Endodermal cell (in vitro differentiated cells): ENCODE measurements at regions not wholly inside any gene's neighbourhood (a gene's known extent, or its start where the extent isn't known, plus 50 kb on each side); places are given as distances from the start of the nearest gene placed in this dataset.

Experiments
- DNase-seq: peaks from one replicate; pipeline ENCODE4 v3.0.0-alpha.2; 2017
- H3K27ac ChIP-seq: 2 replicates; pipeline ENCODE4 v1.5.1; 2013; ENCODE audit warnings: mild to moderate bottlenecking, low read depth, low read length, moderate library complexity
- H3K27me3 ChIP-seq: 2 replicates; pipeline ENCODE4 v1.6.1; 2013; ENCODE audit warnings: mild to moderate bottlenecking, low read length, moderate library complexity; ENCODE audit not compliant: insufficient read depth, control insufficient read depth, poor library complexity, severe bottlenecking
- H3K36me3 ChIP-seq: 2 replicates; pipeline ENCODE4 v1.7.0; 2013; ENCODE audit warnings: mild to moderate bottlenecking, low read length, moderate library complexity; ENCODE audit not compliant: control insufficient read depth, insufficient read depth
- H3K4me1 ChIP-seq: one replicate; pipeline ENCODE4 v1.7.0; 2013; ENCODE audit warnings: low read length; ENCODE audit not compliant: control insufficient read depth, insufficient read depth
- H3K4me3 ChIP-seq: 2 replicates; pipeline ENCODE4 v1.5.1; 2013; ENCODE audit warnings: mild to moderate bottlenecking, low read length, moderate library complexity
- H3K9ac ChIP-seq: 2 replicates; pipeline ENCODE4 v1.6.1; 2013; ENCODE audit warnings: mild to moderate bottlenecking, low read length, moderate library complexity; ENCODE audit not compliant: poor library complexity, severe bottlenecking; ENCODE audit errors: extremely low read depth
- H3K9me3 ChIP-seq: 2 replicates; pipeline ENCODE4 v1.6.1; 2013; ENCODE audit warnings: mild to moderate bottlenecking, low read length, moderate library complexity; ENCODE audit not compliant: control insufficient read depth
- H3K27ac Mint-ChIP-seq: 2 replicates; pipeline ENCODE4 v1.8.0; 2020; ENCODE audit warnings: mixed read lengths
- H3K27me3 Mint-ChIP-seq: 2 replicates; pipeline ENCODE4 v1.8.0; 2021; ENCODE audit warnings: mild to moderate bottlenecking, mixed read lengths; ENCODE audit not compliant: insufficient read depth
- H3K36me3 Mint-ChIP-seq: 2 replicates; pipeline ENCODE4 v1.8.0; 2020; ENCODE audit warnings: low read depth, mixed read lengths
- H3K4me1 Mint-ChIP-seq: 2 replicates; pipeline ENCODE4 v1.8.0; 2020; ENCODE audit warnings: mixed read lengths
- H3K4me3 Mint-ChIP-seq: 2 replicates; pipeline ENCODE4 v1.8.0; 2020; ENCODE audit warnings: mild to moderate bottlenecking, moderate library complexity, mixed read lengths
- H3K9me3 Mint-ChIP-seq: 2 replicates; pipeline ENCODE4 v1.8.0; 2020; ENCODE audit warnings: mild to moderate bottlenecking, mixed read lengths
- WGBS, 2 experiments: methylation state at CpG; one replicate each; pipeline versions ENCODE4 v1.1.5 to v1.1.7; 2013; ENCODE audit warnings: missing lambda C conversion rate in 2 of 2, mixed read lengths in 1 of 2; ENCODE audit not compliant: insufficient coverage in 1 of 2, insufficient read length in 1 of 2; 5-methylcytosine and 5-hydroxymethylcytosine counted together
- TF ChIP-seq, protein P1 (sequence below): fragments of 200-600 bp; sonication (generic); conservative IDR thresholded peaks from 2 replicates; pipeline ENCODE4 v1.5.0; 2021; ENCODE audit warnings: antibody characterized with exemption, mild to moderate bottlenecking

DNA sequence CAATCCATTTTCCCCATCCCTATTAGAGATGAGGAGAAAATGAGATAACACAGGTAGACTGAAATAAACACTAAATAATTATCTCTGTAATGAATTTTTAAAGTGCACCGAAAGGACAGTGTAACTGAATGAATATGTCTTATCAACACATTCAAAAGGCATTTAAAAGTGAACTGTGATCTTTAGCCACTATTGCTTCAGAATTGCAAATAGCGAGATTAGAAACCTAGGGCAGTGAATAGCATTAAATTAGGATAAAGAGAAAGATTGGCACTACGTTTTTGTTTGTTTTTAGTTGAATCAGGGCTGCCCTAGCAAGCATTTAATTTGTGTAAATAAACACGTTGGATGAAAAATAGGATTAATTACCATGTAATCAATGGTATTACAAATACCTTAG lies 537.5 kb downstream of the ELAVL2 start:
- Histone ChIP-seq H3K27me3 (no peaks in the 10 kb centered on the region), H3K4me1 (peaks cover 5% of the 10 kb centered on the region), H3K4me3 (no peak overlapping the region), H3K27ac (no peak overlapping the region), H3K36me3 (no peaks in the 10 kb centered on the region), H3K9ac (no peak overlapping the region), H3K9me3 (no peaks in the 10 kb centered on the region)
- no peak overlapping the region for H3K27ac Mint-ChIP-seq
- H3K4me1 Mint-ChIP-seq = peaks cover 6% of the 10 kb centered on the region
- H3K9me3 Mint-ChIP-seq = no peaks in the 10 kb centered on the region
- H3K36me3 Mint-ChIP-seq = no peaks in the 10 kb centered on the region
- TF ChIP-seq, protein P1, sequence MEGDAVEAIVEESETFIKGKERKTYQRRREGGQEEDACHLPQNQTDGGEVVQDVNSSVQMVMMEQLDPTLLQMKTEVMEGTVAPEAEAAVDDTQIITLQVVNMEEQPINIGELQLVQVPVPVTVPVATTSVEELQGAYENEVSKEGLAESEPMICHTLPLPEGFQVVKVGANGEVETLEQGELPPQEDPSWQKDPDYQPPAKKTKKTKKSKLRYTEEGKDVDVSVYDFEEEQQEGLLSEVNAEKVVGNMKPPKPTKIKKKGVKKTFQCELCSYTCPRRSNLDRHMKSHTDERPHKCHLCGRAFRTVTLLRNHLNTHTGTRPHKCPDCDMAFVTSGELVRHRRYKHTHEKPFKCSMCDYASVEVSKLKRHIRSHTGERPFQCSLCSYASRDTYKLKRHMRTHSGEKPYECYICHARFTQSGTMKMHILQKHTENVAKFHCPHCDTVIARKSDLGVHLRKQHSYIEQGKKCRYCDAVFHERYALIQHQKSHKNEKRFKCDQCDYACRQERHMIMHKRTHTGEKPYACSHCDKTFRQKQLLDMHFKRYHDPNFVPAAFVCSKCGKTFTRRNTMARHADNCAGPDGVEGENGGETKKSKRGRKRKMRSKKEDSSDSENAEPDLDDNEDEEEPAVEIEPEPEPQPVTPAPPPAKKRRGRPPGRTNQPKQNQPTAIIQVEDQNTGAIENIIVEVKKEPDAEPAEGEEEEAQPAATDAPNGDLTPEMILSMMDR = no peak
- peaks cover 3% of the 10 kb centered on the region for H3K27me3 Mint-ChIP-seq
- no peak overlapping the region for H3K4me3 Mint-ChIP-seq
- no peak for DNase-seq
- WGBS, 2 experiments = 67 to 75% methylated on average over 2 to 3 of the region's 4 CpGs

DNA sequence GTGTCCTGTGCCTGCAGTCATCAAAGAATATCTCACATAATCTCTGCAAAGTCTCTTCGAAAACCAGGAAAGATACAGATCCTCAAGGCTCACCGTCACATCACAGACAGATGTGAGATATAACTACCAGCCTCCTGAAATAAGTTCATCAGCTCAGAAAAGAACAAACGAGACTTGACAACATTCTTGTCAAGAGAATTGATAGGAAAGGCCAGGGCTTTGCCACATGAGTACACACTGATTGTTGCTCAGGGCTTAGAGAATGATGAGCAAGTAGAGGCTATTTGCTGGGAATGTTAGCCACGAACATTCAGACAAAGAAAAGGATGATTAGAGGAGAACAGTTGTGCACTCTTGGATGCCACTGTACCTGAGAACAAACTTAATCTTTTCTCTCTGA lies 535.1 kb downstream of the ELAVL2 start:
- Mint-ChIP-seq H3K4me1 (peaks cover 16% of the 10 kb centered on the region), H3K27me3 (peaks cover 3% of the 10 kb centered on the region), H3K27ac (no peak overlapping the region), H3K9me3 (no peaks in the 10 kb centered on the region), H3K36me3 (no peaks in the 10 kb centered on the region), H3K4me3 (no peak overlapping the region)
- Histone ChIP-seq H3K4me1 (peaks cover 5% of the 10 kb centered on the region), H3K9ac (no peak overlapping the region), H3K36me3 (no peaks in the 10 kb centered on the region), H3K9me3 (no peaks in the 10 kb centered on the region), H3K4me3 (no peak overlapping the region), H3K27ac (no peak overlapping the region), H3K27me3 (no peaks in the 10 kb centered on the region)
- DNase-seq = no peak
- 74 to 78% methylated on average over 4 of the region's 4 CpGs for WGBS, 2 experiments
- TF ChIP-seq, protein P1 = no peak

GRCh38 chr9:23302281-23302680 lies 523.8 kb downstream of the ELAVL2 start:
- H3K27me3 ChIP-seq = no peaks in the 10 kb centered on the region
- TF ChIP-seq, protein P1 = no peak
- H3K9ac ChIP-seq = no peak overlapping the region
- no peaks in the 10 kb centered on the region for H3K36me3 ChIP-seq
- 95% methylated on average over 3 to 4 of the region's 4 CpGs for WGBS, 2 experiments
- no peaks in the 10 kb centered on the region for H3K27me3 Mint-ChIP-seq
- no peak overlapping the region for H3K4me3 ChIP-seq
- H3K9me3 ChIP-seq = no peaks in the 10 kb centered on the region
- H3K36me3 Mint-ChIP-seq = no peaks in the 10 kb centered on the region
- H3K9me3 Mint-ChIP-seq = no peaks in the 10 kb centered on the region
- H3K4me1 ChIP-seq = no peaks in the 10 kb centered on the region
- H3K27ac ChIP-seq = no peak overlapping the region
- no peaks in the 10 kb centered on the region for H3K4me1 Mint-ChIP-seq
- H3K27ac Mint-ChIP-seq = no peak overlapping the region
- DNase-seq = no peak
- no peak overlapping the region for H3K4me3 Mint-ChIP-seq
